ENCODE measurements at regions not wholly inside any gene's neighbourhood (a gene's known extent, or its start where the extent isn't known, plus 50 kb on each side); places are given as distances from the start of the nearest gene placed in this dataset.

DNA sequence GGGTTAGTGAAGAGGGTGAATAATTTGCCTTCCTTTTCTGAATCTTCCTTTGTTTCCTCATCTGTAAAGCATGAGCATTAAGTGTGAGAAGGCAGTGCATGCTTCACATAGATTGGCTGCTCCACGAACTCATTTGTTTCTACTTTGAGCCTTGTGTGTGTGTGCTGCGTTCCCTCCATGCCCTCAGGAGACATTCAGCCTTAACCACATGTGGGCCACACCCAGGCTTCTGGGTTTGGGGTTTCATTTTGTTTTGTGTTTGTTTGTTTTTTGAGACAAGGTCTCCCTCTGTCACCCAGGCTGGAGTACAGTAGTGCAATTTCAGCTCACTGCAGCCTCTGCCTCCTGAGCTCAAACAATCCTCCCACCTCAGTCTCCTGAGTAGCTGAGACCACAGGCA is 843.3 kb downstream of the GALR1 start:
- TF ChIP-seq POLR2A (IDR thresholded peaks at IDR 0.05) = no peak
- TF ChIP-seq, protein P1, sequence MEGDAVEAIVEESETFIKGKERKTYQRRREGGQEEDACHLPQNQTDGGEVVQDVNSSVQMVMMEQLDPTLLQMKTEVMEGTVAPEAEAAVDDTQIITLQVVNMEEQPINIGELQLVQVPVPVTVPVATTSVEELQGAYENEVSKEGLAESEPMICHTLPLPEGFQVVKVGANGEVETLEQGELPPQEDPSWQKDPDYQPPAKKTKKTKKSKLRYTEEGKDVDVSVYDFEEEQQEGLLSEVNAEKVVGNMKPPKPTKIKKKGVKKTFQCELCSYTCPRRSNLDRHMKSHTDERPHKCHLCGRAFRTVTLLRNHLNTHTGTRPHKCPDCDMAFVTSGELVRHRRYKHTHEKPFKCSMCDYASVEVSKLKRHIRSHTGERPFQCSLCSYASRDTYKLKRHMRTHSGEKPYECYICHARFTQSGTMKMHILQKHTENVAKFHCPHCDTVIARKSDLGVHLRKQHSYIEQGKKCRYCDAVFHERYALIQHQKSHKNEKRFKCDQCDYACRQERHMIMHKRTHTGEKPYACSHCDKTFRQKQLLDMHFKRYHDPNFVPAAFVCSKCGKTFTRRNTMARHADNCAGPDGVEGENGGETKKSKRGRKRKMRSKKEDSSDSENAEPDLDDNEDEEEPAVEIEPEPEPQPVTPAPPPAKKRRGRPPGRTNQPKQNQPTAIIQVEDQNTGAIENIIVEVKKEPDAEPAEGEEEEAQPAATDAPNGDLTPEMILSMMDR (IDR thresholded peaks at IDR 0.05) = no peak
- Histone ChIP-seq H3K36me3 (ENCODE audit: low read depth, missing control alignments) (no peaks in the 10 kb centered on the region), H3K27me3 (no peaks in the 10 kb centered on the region), H3K4me3 (no peak overlapping the region), H3K9me3 (no peaks in the 10 kb centered on the region), H3K27ac (no peak overlapping the region), H3K4me1 (no peaks in the 10 kb centered on the region)
- WGBS, 2 donors = 76 to 84% methylated on average over 2 of the region's 2 CpGs
- no peak for DNase-seq
- intact Hi-C loops (cut with DNase I; ENCODE audit: low total_unique reads) = no loop called here

DNA sequence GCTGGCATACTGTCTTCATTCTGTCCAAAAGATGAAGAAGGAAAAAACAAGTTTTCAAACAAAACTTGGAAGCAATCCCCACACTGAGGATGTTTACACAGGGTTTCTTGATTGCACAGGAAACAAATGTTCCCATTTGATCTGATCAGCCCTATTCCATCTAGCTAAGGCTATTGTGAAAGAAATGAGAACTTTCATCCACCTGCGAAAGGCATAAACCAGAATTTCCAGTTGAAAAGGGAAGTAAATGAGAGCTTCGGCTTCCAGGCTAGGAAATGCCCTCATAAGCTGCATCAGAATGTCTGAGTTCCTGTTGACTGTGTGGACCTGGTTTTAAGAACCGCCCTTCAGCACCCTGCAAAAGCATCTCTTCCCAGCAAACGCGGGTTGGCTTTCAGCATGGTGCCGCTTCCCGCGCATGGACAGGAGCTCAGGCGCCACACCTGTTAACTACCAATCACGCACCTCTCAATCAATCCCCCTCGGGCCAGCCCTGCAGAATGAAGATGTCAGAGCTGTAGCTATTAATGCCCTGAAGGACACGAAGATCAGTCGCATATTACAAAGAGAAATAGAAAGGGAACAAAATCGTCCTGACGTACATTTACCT is 850.4 kb downstream of the GALR1 start:
- H3K4me3 ChIP-seq = no peak overlapping the region
- intact Hi-C loops (cut with DNase I; ENCODE audit: low total_unique reads) = no loop called here
- TF ChIP-seq POLR2A (IDR thresholded peaks at IDR 0.05) = no peak
- TF ChIP-seq, protein P1 (IDR thresholded peaks at IDR 0.05) = no peak
- H3K27ac ChIP-seq = no peak overlapping the region
- no peaks in the 10 kb centered on the region for H3K4me1 ChIP-seq
- no peak for DNase-seq
- no peaks in the 10 kb centered on the region for H3K9me3 ChIP-seq
- H3K27me3 ChIP-seq = no peaks in the 10 kb centered on the region
- 75 to 81% methylated on average over 14 to 15 of the region's 15 CpGs for WGBS, 2 donors
- no peaks in the 10 kb centered on the region for H3K36me3 ChIP-seq (ENCODE audit: low read depth, missing control alignments)

DNA sequence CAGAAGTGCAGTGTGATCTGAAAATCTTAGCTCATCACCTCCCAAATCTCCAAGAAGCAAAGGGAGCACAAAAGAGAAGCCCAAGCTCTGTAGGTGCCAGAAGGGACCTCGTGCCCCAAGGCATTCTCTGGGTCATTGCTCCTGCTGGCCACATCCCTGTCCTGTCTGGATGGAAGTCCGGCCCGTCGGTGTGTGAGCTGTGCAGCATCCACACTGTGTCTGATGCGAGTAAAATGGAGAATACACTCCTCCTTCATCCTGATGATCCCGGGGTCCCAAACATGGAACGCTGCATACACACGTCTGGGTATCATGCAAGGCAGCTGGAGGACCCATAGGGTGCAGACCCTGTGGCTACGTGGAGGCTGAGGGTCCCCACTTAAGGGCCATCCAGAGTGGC is 851.4 kb downstream of the GALR1 start:
- Histone ChIP-seq H3K27me3 (no peaks in the 10 kb centered on the region), H3K4me3 (no peak overlapping the region), H3K9me3 (no peaks in the 10 kb centered on the region), H3K36me3 (ENCODE audit: low read depth, missing control alignments) (no peaks in the 10 kb centered on the region), H3K4me1 (no peaks in the 10 kb centered on the region), H3K27ac (no peak overlapping the region)
- intact Hi-C loops (cut with DNase I; ENCODE audit: low total_unique reads) = no loop called here
- TF ChIP-seq POLR2A (IDR thresholded peaks at IDR 0.05) = no peak
- TF ChIP-seq, protein P1 (IDR thresholded peaks at IDR 0.05) = no peak
- DNase-seq = no peak
- 83 to 85% methylated on average over 9 of the region's 9 CpGs for WGBS, 2 donors

DNA sequence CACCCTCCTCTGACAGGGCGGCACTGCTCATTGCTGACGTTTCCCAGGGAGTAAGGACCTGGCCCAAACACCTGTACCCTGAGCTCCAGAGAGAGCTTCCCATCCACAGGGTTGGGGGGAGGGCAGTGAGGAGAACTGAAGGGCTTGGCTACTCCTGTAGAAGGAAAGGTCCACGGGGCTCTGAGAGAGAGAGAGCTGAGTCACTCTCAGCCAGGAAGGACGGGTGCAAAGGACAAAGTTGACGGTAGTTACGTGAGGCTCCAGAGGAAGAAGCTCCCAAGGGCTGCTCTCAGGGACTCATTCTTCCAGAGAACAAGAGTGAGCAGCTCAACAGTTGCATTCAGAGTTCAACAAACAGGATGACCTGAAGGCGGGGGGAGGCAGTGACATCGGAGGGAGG is 852.5 kb downstream of the GALR1 start:
- Histone ChIP-seq H3K27me3 (no peaks in the 10 kb centered on the region), H3K27ac (no peak overlapping the region), H3K9me3 (no peaks in the 10 kb centered on the region), H3K4me1 (no peaks in the 10 kb centered on the region), H3K36me3 (ENCODE audit: low read depth, missing control alignments) (no peaks in the 10 kb centered on the region), H3K4me3 (no peak overlapping the region)
- TF ChIP-seq, protein P1 (IDR thresholded peaks at IDR 0.05) = no peak
- no peak for DNase-seq
- intact Hi-C loops (cut with DNase I; ENCODE audit: low total_unique reads) = no loop called here
- 75 to 80% methylated on average over 6 to 8 of the region's 8 CpGs for WGBS, 2 donors

DNA sequence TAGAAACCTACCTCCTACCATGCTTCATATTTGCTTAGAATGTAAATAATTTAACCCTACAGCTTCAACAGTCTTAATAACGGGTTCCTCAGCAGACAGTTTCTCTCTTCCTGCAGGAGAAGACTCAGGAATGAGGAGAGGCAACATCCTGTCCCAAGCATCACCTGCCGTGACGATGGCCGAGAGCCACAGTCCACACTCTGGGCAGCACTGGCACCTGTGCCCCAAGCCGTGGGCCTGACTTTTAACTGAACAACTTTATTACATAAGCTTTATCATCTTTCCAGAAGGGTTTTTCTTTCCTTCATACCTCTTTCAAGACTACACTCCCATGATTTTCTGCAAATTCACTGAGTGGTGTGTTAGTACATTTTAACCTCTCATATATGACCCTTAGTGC is 856.0 kb downstream of the GALR1 start:
- intact Hi-C loops (cut with DNase I; ENCODE audit: low total_unique reads) = no loop called here

More for the DNA sequence above, 856.0 kb downstream of the GALR1 start:
- no peak for DNase-seq
- no peak overlapping the region for H3K27ac ChIP-seq
- 87 to 97% methylated on average over 5 of the region's 5 CpGs for WGBS, 2 donors
- no peak overlapping the region for H3K4me3 ChIP-seq
- TF ChIP-seq, protein P1 (IDR thresholded peaks at IDR 0.05) = no peak
- TF ChIP-seq POLR2A (IDR thresholded peaks at IDR 0.05) = no peak
- no peaks in the 10 kb centered on the region for H3K4me1 ChIP-seq
- H3K36me3 ChIP-seq (ENCODE audit: low read depth, missing control alignments) = no peaks in the 10 kb centered on the region
- H3K9me3 ChIP-seq = no peaks in the 10 kb centered on the region
- H3K27me3 ChIP-seq = no peaks in the 10 kb centered on the region
